ENCODE measurements at regions not wholly inside any gene's neighbourhood (a gene's known extent, or its start where the extent isn't known, plus 50 kb on each side); places are given as distances from the start of the nearest gene placed in this dataset.

- ChIA-PET CTCF (interaction anchor here (0.7 kb wide), 1 partner anchor 48 kb away, joined by 9 read pairs; no protein-coding TSS in a partner anchor), POLR2A (no interaction called here)
- no peak overlapping the region for H3K4me3 ChIP-seq (ENCODE audit: low read depth, low read length)
- TF ChIP-seq CTCF (IDR thresholded peaks at IDR 0.05; ENCODE audit: low read depth, low read length), result no peak
- DNase-seq (ENCODE audit: low read depth, low spot score), result no peak
- no peak overlapping the region for H3K27ac ChIP-seq (ENCODE audit: low read depth, low read length)
- H3K27me3 ChIP-seq (ENCODE audit: control insufficient read depth, insufficient read depth, low read length), result peaks cover 6% of the 10 kb centered on the region
- H3K9me3 ChIP-seq (ENCODE audit: control insufficient read depth, insufficient read depth, low read length), result no peaks in the 10 kb centered on the region
Observed at GRCh38 chr6:90454836-90455427, 131.9 kb downstream of the MAP3K7 start.

DNA sequence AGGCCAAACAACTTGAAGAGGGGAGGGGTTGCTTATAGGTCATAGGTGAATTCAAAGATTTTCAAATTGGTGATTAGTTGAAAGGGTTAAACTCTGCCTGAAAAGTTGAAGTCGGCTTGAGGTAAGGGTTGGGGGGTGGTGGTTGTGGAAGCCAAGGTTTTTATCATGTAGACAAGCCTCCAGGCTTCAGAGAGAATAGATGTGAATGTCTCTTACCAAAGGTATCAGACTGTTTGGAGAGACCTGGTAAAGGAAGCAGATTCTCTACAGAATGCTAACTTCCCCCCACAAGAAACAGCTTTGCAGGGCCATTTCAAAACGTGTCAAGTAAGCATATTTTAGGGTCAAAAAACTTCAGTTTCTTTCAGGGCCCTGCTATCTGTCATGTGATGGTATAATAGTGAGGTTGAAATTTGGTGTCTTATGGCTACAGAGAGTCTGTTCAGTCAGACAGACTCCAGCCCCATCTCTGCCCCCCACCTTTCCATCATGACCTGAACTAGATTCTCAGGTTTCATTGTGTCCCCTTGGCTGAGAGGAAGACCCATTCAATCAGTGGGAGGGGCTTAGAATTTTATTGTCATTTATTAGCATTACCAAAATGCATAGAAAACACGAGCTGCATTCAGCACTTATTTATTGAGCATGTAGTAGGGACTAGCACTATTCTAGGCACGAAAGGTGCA, 136.5 kb downstream of the MAP3K7 start:
- CTCF ChIA-PET, result interaction anchor here (0.7 to 1.3 kb wide), 2 partner anchors 29 to 510 kb away, joined by 3 to 4 read pairs; no protein-coding TSS in a partner anchor
- Histone ChIP-seq H3K27ac (ENCODE audit: low read depth, low read length) (no peak overlapping the region), H3K27me3 (ENCODE audit: control insufficient read depth, insufficient read depth, low read length) (peaks cover 5% of the 10 kb centered on the region), H3K4me3 (ENCODE audit: low read depth, low read length) (no peak overlapping the region), H3K9me3 (ENCODE audit: control insufficient read depth, insufficient read depth, low read length) (no peaks in the 10 kb centered on the region)
- no peak for TF ChIP-seq CTCF (IDR thresholded peaks at IDR 0.05; ENCODE audit: low read depth, low read length)
- POLR2A ChIA-PET, result no interaction called here
- no peak for DNase-seq (ENCODE audit: low read depth, low spot score)

DNA sequence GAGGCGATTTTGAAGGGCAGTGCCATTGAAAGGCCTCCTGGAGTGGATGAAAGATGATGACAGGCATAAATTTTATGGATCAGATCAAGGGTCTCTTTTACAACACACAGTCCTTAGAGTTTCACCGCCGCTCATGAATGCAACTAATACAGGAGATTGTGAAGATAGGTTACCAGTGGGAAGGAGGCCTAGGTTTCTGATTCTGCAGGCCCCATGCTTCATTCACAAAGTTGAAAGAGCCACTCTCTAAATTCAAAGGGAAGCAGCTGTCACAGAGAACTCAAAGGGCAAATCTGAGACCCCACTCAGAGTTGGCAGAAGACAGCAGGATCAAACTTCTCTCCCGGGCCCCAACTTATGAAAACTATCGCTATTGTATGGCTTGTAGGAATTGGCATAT, 137.6 kb downstream of the MAP3K7 start:
- ChIA-PET CTCF (interaction anchor here (0.7 kb wide), 1 partner anchor 509 kb away, joined by 3 read pairs; no protein-coding TSS in a partner anchor), POLR2A (no interaction called here)
- H3K9me3 ChIP-seq (ENCODE audit: control insufficient read depth, insufficient read depth, low read length), result no peaks in the 10 kb centered on the region
- no peak overlapping the region for H3K27ac ChIP-seq (ENCODE audit: low read depth, low read length)
- peaks cover 5% of the 10 kb centered on the region for H3K27me3 ChIP-seq (ENCODE audit: control insufficient read depth, insufficient read depth, low read length)
- no peak overlapping the region for H3K4me3 ChIP-seq (ENCODE audit: low read depth, low read length)
- DNase-seq (ENCODE audit: low read depth, low spot score), result no peak
- TF ChIP-seq CTCF (IDR thresholded peaks at IDR 0.05; ENCODE audit: low read depth, low read length), result no peak

GRCh38 chr6:90448836-90449235, 138.0 kb downstream of the MAP3K7 start:
- Histone ChIP-seq H3K4me3 (ENCODE audit: low read depth, low read length) (no peak overlapping the region), H3K27me3 (ENCODE audit: control insufficient read depth, insufficient read depth, low read length) (peaks cover 9% of the 10 kb centered on the region), H3K27ac (ENCODE audit: low read depth, low read length) (no peak overlapping the region), H3K9me3 (ENCODE audit: control insufficient read depth, insufficient read depth, low read length) (no peaks in the 10 kb centered on the region)
- CTCF ChIA-PET, result no interaction called here
- POLR2A ChIA-PET, result no interaction called here
- no peak for DNase-seq (ENCODE audit: low read depth, low spot score)
- TF ChIP-seq CTCF (IDR thresholded peaks at IDR 0.05; ENCODE audit: low read depth, low read length), result no peak

DNA sequence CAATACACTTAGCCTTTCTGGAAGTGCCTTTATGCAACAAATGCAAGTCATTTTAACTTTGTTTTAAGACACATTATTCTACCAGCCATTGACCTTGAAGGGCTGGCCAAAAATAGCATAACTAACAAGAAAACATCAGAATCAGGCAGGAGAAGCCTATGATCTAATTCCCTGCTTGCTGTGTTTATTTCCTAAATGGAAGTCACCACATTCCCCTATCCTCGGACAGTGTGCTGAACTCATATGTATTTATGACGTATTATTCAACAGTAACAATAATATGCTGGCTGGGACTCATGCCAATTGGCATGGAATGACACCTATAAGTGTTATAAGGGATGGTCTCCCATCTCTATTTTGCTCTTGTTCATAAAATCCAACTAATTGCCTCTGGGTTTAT, 140.7 kb downstream of the MAP3K7 start:
- H3K9me3 ChIP-seq (ENCODE audit: control insufficient read depth, insufficient read depth, low read length), result no peaks in the 10 kb centered on the region
- peak; percentile 1 for DNase-seq (ENCODE audit: low read depth, low spot score)
- H3K27ac ChIP-seq (ENCODE audit: low read depth, low read length), result no peak overlapping the region
- H3K27me3 ChIP-seq (ENCODE audit: control insufficient read depth, insufficient read depth, low read length), result peaks cover 10% of the 10 kb centered on the region
- ChIA-PET POLR2A (no interaction called here), CTCF (no interaction called here)
- no peak for TF ChIP-seq CTCF (IDR thresholded peaks at IDR 0.05; ENCODE audit: low read depth, low read length)
- H3K4me3 ChIP-seq (ENCODE audit: low read depth, low read length), result no peak overlapping the region
